MG63 (cell line): ENCODE measurements at regions not wholly inside any gene's neighbourhood (a gene's known extent, or its start where the extent isn't known, plus 50 kb on each side); places are given as distances from the start of the nearest gene placed in this dataset.

ENCODE experiments used
- DNase-seq: peaks from one replicate; pipeline ENCODE4 v3.0.0-alpha.2; 2020
- H3K27me3 ChIP-seq: fragments of 250-450 bp; sonication (Bioruptor Pico); 2 replicates; pipeline ENCODE4 v1.5.1; 2020; ENCODE audit warnings: mild to moderate bottlenecking, moderate library complexity
- H3K36me3 ChIP-seq: fragments of 250-450 bp; sonication (Bioruptor Pico); 2 replicates; pipeline ENCODE4 v1.5.1; 2020; ENCODE audit warnings: mild to moderate bottlenecking, moderate library complexity
- H3K4me3 ChIP-seq: fragments of 250-450 bp; sonication (Bioruptor Pico); 2 replicates; pipeline ENCODE4 v1.5.1; 2020; ENCODE audit warnings: mild to moderate bottlenecking, moderate library complexity
- H3K9me3 ChIP-seq: fragments of 250-450 bp; sonication (Bioruptor Pico); 2 replicates; pipeline ENCODE4 v1.5.1; 2020; ENCODE audit warnings: mild to moderate bottlenecking, moderate library complexity

DNA sequence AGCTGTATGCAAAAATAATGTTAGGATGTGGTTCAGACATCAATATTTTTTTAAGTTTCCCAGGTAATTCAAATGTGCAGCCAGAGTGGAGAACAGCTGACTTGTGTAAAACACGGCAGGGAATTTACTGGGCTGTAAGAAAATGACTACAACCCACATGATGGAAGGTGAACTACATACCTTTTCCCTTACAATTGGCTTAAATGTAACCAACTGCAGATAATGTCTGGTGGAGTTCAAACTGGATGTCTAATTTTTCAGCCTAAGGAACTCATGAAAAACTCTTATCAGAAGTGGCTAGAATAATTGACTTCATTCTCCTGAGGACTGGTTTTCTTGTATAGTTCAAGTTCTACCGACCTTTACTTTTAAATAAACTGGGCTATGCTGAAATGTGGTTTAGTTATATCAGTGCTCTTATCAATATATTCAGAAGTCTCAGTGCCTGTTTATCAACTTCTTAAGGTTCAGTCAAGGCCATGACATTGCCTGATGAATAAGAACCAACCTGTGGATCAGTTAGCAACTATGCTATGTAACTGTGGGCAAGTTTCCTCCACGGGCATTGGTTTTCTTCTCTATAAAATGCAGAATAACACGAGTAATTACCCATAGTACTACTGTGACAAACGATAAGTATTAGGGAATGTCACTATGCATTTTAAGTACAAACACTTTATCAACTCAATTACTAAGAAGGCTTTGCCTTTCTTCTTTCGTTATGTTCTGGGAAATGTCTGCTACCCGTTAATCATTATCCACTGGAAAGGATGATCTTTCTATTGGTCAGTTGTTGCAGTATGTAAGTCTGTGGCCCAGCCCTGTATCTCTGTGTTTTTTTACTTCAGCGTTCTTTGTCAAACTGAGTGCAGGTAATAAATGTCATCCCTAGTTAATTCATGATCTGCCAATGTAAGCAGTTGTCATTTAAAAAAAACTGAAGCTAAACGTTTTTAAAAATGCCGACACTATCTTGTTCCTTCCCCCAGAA, 181.6 kb downstream of the PCDH7 start:
- no peak for DNase-seq
- no peaks in the 10 kb centered on the region for H3K9me3 ChIP-seq
- H3K36me3 ChIP-seq, result no peaks in the 10 kb centered on the region
- H3K27me3 ChIP-seq, result no peaks in the 10 kb centered on the region
- H3K4me3 ChIP-seq, result no peak overlapping the region

DNA sequence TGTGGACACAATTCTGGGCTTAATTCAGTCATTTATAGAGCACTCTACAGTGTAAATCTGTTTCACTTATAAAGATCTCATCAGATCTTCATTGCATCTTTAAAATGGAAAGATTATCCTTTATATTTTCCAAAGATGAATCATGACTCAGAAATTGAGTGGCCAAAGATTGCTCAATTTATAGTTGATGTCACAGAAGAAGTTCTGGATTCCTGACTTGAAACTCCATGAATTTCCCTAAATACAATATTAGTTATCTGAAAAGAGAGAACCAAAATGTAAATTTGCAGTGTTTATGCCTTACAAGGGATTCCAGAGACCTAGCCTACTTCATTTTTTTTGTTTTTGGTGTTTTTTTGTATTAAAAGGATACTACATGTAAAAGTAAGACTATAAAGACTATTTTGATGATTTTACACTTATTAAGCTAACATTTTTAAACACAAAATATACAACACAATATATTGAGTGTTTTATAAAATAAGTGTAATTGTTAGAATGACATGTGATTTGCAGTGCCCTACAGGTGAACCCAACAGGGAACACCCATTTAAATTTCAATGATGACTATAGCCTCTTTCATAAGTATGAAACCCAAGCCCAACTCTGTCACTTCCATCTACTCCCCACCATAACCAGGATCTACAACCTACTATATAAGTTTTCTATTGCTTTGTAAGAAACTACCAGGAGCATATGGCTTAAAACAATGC, 183.5 kb downstream of the PCDH7 start:
- H3K27me3 ChIP-seq, result no peaks in the 10 kb centered on the region
- H3K36me3 ChIP-seq, result no peaks in the 10 kb centered on the region
- no peaks in the 10 kb centered on the region for H3K9me3 ChIP-seq
- no peak for DNase-seq
- H3K4me3 ChIP-seq, result no peak overlapping the region

DNA sequence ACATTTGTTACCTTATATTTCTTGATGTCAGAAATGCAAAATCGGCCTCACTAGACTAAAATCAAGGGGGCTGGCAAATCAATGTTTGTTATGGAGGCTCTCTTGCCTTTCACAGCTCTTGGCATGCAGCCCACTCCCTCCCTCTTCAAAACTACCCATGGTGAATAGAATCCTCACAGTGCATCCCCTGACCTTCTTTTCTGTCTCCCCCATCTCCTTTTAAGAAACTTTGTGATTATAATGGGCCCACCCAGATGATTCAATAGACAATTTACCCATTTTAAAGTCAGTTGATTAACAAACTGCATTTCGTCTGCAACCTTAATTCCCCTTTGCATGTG, 184.0 kb downstream of the PCDH7 start:
- Histone ChIP-seq H3K4me3 (no peak overlapping the region), H3K36me3 (no peaks in the 10 kb centered on the region), H3K27me3 (no peaks in the 10 kb centered on the region), H3K9me3 (no peaks in the 10 kb centered on the region)
- no peak for DNase-seq

DNA sequence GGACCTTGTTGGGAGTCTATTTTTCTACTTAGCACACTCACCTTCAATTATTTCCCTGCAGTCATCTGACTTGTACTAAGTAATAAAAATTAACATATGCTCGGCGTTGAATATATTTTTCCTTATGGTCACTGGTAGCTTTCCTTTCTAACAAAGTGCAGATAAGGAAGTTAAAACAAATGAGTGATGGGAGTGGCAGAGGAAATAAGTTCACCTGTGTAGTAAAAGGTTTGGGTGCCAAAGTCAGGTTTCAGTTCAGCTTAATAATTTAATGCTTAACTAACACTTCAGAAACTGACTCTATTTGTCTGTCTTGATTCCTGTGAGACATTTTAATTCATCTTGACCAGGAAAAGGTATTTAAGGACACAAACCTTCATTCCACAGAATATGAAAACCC, 184.4 kb downstream of the PCDH7 start:
- no peaks in the 10 kb centered on the region for H3K9me3 ChIP-seq
- no peak for DNase-seq
- no peak overlapping the region for H3K4me3 ChIP-seq
- H3K27me3 ChIP-seq, result no peaks in the 10 kb centered on the region
- no peaks in the 10 kb centered on the region for H3K36me3 ChIP-seq

DNA sequence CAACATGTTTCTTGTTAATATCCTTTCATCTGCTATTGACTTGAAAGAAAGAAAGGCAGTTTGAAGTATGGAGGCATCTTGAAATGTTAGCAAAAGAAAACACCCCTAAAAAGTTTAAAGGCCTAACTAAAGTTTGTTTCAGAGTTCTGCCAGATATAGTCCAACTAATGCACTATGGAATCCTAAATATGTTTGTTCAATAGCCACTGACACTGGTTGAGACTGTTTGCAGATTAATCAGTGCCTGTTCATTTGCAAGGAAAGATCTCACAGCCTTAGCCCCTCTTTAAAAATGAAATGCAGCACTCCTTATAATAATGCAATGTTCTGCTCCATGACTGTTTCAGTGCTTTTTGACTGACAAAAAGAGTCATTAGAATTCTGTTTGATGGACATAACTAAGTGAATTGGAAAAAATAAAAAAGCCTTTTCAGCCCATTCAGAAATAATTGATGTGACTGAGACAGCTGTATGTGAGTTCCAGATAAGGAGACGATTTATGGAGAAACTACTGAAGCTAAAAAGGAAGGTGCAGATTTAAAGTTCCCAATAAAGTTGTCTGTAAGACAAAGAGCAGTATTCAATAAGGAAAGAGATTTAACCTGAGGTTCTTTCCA, 192.0 kb downstream of the PCDH7 start:
- H3K36me3 ChIP-seq, result no peaks in the 10 kb centered on the region
- H3K27me3 ChIP-seq, result no peaks in the 10 kb centered on the region
- no peak overlapping the region for H3K4me3 ChIP-seq
- H3K9me3 ChIP-seq, result no peaks in the 10 kb centered on the region
- DNase-seq, result no peak

DNA sequence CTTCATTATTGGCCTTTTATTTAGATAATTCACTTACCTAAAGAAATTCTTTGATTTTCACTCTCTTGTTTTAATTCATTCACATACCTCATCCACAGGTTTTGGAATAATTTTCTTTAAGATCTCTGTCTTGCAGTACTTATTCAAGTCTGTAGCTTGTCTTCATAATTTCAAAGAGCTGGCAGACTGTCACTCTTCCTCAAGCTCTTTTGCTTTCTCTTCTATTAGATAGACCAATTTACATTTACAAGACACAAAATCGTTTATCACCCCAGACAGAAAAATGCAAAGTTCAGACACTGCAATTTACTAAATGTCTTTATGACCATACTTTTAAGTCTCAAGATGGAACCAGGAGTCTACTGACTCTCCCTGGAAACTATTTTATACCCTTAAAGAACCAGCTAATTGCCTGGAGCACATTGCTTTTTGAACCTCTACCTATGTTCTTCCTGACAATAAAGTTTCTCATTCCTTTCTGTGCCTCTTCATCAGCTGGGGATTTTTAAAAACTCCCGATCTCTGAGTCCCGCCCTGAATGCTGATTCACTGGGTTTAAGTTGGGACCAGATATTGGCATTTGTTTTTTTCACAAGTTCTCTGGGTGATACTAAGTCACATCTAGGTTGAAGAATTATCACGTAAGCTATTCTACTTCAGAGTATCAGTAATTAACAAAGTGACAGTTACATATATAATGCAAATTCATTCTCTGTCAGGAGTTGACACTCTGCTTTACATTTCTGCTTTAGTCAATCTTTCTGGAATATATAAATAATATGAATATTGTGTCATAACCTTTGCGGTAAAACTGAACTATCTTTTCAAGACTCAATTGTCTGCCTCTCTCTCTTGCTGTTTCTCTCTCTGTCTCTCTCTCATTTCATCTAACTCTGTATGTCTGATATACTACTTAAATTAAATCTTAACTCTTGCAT, 196.4 kb downstream of the PCDH7 start:
- no peaks in the 10 kb centered on the region for H3K27me3 ChIP-seq
- DNase-seq, result no peak
- H3K9me3 ChIP-seq, result no peaks in the 10 kb centered on the region
- no peaks in the 10 kb centered on the region for H3K36me3 ChIP-seq
- no peak overlapping the region for H3K4me3 ChIP-seq

DNA sequence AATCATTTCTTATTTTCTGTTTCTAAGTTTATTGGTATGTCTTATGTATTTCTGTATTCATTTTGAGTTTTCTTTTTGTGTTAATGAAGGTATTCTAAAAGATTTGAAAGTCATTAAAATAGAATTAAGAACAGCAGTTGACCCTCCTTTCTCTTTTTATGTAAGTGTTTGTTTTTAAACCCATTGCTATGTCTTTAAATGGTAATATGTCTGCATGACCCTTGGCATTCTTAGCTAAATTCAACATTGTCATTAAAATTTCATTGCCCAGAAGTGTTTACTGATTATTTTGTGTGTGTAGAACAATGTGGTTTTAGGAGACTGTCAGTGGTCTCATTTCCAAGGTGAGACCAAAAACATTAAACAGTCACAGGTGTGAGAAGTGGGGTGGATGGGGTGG, 197.8 kb downstream of the PCDH7 start:
- no peak overlapping the region for H3K4me3 ChIP-seq
- no peaks in the 10 kb centered on the region for H3K36me3 ChIP-seq
- no peaks in the 10 kb centered on the region for H3K27me3 ChIP-seq
- DNase-seq, result no peak
- H3K9me3 ChIP-seq, result no peaks in the 10 kb centered on the region

DNA sequence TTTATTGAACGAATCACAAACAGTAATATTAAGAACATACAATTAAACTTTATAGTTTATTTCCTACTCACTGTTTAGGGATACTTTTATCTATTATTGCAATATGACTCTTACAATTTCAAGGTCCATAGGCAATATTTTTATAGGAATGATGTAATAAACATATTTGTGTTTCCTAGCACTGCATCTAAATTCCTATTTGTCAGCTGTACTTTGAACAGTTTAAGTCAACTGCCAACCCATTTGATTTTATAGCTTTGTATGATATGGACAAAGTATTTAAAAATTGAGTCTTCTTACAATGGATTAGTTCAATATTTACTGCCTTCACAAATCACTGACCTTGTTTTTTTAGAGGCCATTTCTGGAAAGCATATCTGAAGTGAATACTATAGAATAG, 199.3 kb downstream of the PCDH7 start:
- Histone ChIP-seq H3K27me3 (no peaks in the 10 kb centered on the region), H3K36me3 (no peaks in the 10 kb centered on the region), H3K4me3 (no peak overlapping the region), H3K9me3 (no peaks in the 10 kb centered on the region)
- DNase-seq, result no peak

DNA sequence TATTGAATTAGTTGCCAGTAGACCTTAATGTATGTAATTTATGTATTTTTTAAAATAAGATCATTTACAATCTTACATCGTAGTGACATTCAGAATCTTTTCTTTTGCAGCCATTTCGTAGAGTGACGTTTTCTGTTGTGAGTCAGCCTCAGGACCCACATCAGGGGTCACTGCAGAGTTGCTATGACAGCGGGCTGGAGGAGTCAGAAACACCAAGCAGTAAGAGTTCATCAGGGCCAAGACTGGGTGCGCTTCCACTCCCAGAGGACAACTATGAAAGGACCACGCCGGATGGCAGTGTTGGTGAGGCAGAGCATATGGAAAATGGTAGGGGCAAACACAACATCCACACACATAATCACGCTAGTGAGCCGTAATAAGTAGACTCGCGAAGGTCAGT, 199.9 kb downstream of the PCDH7 start:
- Histone ChIP-seq H3K27me3 (no peaks in the 10 kb centered on the region), H3K4me3 (no peak overlapping the region), H3K9me3 (no peaks in the 10 kb centered on the region), H3K36me3 (no peaks in the 10 kb centered on the region)
- no peak for DNase-seq

DNA sequence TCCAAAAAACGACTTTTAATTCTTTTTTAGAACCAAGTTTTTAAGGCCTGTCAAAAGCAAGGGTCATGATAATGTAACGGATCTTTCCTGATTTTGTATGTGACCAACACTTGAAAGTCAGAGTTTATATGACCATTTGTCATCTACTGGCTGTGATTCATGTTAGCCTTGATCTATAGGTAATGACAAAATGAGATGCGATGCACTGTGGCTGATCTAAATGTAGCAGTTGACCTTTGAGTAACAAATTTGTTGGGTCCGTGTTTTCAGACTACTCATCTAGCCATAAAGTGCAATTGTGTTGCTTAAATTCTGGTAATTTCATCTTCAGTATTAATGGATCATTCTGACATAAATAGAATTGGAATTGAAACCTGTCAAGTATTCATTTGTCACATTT, 202.5 kb downstream of the PCDH7 start:
- no peaks in the 10 kb centered on the region for H3K36me3 ChIP-seq
- no peaks in the 10 kb centered on the region for H3K9me3 ChIP-seq
- H3K4me3 ChIP-seq, result no peak overlapping the region
- no peak for DNase-seq
- H3K27me3 ChIP-seq, result no peaks in the 10 kb centered on the region

DNA sequence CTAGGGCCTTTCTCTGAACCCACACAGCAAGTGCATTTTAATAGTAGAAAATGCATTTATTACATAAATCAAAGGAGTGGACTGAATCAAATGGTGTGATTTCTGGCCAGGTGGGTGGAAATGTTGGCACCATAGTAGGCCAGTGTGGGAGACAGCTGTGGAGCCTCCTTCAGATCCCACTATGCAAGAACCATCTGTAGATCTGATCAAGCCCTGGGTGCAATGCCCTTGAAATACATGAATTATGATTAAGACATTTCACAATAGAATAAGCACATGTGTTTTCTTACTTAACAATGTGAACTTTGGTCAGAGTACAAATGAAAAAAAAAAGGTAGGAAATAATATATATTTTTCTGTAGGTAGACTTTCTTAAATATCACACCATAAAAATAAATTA, 204.3 kb downstream of the PCDH7 start:
- H3K27me3 ChIP-seq, result no peaks in the 10 kb centered on the region
- no peaks in the 10 kb centered on the region for H3K9me3 ChIP-seq
- DNase-seq, result no peak
- no peaks in the 10 kb centered on the region for H3K36me3 ChIP-seq
- H3K4me3 ChIP-seq, result no peak overlapping the region

DNA sequence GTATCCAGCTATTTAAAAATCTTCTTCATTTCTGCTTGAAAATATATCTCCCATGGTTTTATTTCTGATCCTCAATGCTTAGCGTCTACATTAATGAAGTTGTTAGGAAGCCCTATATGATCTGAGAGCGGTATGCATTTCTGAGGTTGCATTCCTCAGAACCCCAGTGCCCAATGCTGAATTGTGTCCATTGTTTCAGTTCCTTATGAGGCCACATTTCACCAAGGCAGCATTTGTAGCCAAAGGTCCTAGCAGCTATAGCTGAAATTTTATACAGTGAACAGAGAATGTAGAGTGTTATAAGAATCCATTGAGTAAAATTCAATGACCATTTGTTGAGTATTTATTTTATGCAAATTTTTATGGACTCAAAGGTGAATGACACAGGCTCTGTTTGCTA, 209.5 kb downstream of the PCDH7 start:
- no peaks in the 10 kb centered on the region for H3K9me3 ChIP-seq
- H3K36me3 ChIP-seq, result no peaks in the 10 kb centered on the region
- H3K27me3 ChIP-seq, result no peaks in the 10 kb centered on the region
- H3K4me3 ChIP-seq, result no peak overlapping the region
- DNase-seq, result no peak

DNA sequence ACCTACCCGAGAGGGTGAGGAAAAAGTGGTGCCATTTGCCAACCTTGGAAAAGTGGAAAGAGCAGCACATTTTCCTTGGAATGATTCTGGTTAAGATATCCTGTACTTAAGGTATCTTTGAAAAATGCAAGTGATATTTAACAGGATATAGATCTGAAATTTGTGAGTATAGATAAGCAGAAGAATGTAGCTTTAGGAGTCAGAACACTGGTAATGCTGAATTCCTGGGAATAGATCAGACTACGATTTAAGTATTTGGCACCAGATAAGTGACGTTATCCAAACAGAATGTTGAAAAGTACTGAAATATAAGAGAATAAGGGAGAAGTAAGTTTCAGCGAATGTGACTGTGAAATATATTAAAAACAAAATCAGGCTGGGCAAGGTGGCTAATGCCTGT, 210.1 kb downstream of the PCDH7 start:
- Histone ChIP-seq H3K36me3 (no peaks in the 10 kb centered on the region), H3K9me3 (no peaks in the 10 kb centered on the region), H3K4me3 (no peak overlapping the region), H3K27me3 (no peaks in the 10 kb centered on the region)
- DNase-seq, result no peak

DNA sequence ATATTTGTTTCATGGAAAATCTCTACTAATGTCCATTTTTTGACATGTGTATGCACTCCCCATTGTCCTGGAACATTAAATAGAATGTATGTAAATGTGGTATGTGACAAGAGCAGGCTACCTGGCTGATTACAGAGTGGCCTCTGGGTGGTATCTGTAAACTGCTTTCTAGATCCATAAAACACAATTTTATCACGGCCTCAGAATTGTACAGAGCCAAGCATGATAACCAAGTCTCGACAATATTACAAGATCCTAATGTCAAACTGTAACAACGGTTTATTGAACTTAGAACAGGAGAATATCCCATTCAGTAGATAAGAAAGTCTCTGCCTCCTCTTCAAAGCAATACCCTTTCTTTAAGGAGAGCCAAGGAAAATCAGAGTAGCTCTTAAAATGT, 212.4 kb downstream of the PCDH7 start:
- no peak overlapping the region for H3K4me3 ChIP-seq
- no peaks in the 10 kb centered on the region for H3K27me3 ChIP-seq
- DNase-seq, result no peak
- H3K36me3 ChIP-seq, result no peaks in the 10 kb centered on the region
- no peaks in the 10 kb centered on the region for H3K9me3 ChIP-seq

DNA sequence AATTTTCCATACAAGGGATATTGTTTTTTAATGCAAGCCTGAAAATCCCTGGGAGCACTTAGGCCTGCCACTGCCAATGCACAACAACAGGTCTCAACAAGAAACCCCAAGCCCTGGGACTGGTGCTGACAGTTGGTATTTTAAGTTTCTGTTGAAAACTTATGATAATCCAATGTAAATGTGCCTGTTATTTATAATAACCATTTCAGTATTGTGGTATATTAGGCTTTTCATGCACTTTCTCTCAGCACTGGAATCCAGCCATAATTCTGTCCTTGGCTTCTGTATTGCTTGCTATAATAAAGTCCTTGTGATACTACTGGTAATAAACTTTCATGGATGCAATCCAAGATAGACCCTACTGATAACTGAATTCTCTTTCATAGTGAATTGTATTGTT, 218.9 kb downstream of the PCDH7 start:
- H3K4me3 ChIP-seq, result no peak overlapping the region
- no peak for DNase-seq
- no peaks in the 10 kb centered on the region for H3K27me3 ChIP-seq
- no peaks in the 10 kb centered on the region for H3K36me3 ChIP-seq
- H3K9me3 ChIP-seq, result no peaks in the 10 kb centered on the region

DNA sequence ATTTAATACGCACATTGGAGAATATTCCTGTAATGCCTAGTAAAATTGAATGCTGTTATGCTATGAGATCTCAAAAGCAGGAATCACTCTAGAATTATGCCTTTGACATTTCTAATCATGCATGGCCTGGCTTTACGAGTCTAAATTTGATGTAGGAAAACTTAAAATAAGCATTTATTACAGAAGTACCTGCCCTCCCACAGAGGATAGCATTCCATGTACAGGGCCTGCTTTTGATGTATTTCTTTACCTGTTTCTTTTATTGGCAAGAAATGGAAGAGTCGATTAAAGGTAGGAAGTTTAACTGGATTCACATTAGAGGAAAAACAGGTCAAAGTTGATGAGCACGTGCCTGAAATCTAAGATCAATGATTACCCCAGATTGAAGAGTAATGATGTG, 219.5 kb downstream of the PCDH7 start:
- DNase-seq, result no peak

DNA sequence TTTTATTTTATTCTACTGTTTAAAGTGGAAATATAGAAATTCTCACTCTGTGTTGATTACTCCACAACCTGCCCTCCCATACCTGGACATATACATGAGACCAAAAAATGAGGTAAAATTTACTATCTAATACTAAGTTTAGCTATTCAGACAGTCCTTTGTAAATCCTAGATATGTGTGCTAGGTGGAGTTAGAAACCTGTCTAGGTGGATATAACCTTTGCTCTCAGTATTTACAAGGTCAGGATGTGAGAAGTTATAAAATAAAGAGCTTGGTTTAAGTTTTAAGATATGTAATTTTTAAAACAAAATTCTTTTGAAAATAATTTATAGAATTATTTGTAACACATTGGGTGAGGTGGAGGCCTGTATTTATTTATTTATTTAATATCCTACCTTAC, 221.5 kb downstream of the PCDH7 start:
- no peaks in the 10 kb centered on the region for H3K36me3 ChIP-seq
- no peak for DNase-seq
- H3K9me3 ChIP-seq, result no peaks in the 10 kb centered on the region
- no peaks in the 10 kb centered on the region for H3K27me3 ChIP-seq
- no peak overlapping the region for H3K4me3 ChIP-seq

More for the DNA sequence above, 219.5 kb downstream of the PCDH7 start:
- Histone ChIP-seq H3K27me3 (no peaks in the 10 kb centered on the region), H3K9me3 (no peaks in the 10 kb centered on the region), H3K4me3 (no peak overlapping the region), H3K36me3 (no peaks in the 10 kb centered on the region)
